ENCODE measurements at regions not wholly inside any gene's neighbourhood (a gene's known extent, or its start where the extent isn't known, plus 50 kb on each side); places are given as distances from the start of the nearest gene placed in this dataset.

DNA sequence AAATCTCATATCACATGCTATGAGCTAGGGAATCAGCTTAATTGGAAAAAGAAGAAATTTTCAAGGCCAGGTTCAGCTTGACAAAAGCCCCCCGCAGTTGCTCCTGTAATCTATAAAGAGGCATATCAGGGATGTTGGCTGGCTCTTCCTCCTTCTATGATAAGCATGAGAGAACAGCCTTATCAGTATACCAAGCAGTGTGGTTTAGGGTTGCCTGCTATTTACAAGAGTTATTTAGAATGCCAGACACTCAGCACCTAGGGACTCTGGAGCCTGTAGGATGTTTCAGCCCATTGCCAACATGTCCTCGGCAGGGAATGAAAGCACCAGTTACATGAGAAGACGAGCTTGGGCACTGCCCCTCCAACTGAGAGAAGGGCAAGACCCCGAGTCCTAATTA, 89.5 kb upstream of the TMPO start:
- DNase-seq (ENCODE audit: low read depth in 3 of 3): no peak

DNA sequence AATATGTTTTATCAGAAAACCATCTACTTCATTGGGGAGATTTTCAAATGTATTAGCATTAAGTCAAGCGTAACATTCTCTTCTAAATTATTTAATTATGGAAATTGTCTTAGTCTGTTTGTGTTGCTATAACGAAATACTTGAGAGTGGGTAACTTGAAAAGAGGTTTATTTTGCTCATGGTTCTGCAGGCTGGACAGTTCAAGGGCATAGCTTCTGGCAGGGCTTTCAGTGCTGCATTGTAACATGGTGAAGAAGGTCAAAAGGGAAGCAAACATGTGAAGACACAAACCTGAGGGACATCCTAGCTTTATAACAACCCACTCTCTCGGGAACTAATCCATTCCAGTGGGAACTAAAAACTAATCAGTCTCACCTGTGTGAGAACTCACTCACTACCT, 84.3 kb upstream of the TMPO start:
- DNase-seq (ENCODE audit: low read depth in 3 of 3): no peak

DNA sequence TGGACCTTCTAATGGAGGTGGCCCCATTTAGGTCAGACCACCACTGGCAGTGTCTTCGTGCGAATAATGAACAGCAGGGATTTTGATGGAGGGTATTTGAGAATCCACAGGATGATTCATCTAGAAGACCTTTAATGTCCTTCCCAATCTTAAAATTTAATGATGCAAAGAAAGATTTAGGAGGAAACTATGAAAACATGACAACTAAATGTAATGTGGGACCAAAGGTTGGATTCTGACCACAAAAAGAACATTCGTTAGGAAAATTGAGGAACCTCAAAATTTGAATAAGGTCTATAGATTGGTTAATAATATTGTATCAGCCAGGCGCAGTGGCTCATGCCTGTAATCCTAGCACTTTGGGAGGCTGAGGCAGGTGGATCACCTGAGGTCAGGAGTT, 78.2 kb upstream of the TMPO start:
- no peak for DNase-seq (ENCODE audit: low read depth in 3 of 3)

DNA sequence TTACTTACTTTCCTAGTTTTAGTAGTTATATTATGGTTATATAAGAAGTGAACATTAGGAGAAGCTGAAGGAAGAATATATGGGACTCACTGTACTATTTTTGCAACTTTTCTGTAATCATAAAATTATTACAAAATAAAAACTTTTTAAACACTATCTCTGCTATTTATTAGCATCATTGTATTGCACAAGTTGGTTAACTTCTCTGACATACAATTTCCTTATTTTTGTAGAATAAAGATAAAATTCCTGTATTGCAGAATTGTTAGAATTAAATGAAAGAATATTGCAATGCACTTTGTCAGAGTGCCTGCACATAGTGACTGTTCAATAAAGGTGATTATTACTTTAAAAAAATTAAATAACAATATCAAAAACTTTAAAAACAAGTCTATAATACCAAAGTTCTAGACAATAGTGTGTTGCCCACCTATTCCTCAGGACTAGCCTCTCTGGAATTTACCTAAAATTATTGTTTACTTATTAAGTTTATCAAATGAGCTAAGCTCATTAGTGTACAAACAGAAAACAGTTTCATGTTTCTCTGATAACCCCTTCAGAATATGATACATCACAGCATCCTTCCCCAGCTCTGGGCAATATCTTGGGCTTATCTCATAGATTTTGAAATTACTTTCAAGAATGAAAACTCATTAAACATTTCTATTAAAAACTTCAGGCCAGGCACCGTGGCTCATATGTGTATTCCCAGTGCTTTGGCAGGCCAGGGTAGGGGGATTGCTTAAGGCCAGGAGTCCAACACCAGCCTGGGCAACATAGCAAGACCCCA, 77.4 kb upstream of the TMPO start:
- no peak for DNase-seq (ENCODE audit: low read depth in 3 of 3)

DNA sequence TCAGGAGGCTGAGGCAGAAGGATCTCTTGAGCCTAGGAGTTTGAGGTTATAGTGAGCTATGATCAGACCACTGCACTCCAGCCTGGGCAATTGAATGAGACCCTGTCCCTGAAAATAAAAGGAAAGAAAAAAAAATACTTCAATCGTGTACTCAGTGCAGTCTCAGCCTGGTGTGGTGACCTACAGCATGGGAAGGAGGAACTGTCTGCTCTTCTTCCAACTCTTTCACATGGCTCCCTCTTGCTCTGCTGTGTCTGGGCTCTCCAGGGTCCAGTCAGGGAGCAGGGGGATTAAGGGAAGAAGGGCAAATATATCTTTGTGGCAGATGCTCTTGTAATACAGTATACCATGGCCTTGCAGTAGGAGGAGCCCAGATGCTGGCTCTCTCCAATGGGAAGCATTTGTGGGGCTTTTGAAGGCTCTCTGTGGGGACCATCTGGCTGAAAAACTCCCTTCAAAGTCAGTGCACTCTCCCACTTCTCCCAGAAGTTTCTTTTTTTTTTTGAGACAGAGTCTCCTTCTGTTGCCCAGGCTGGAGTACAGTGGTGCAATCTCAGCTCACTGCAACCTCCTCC, 76.6 kb upstream of the TMPO start:
- DNase-seq (ENCODE audit: low read depth in 3 of 3): no peak

DNA sequence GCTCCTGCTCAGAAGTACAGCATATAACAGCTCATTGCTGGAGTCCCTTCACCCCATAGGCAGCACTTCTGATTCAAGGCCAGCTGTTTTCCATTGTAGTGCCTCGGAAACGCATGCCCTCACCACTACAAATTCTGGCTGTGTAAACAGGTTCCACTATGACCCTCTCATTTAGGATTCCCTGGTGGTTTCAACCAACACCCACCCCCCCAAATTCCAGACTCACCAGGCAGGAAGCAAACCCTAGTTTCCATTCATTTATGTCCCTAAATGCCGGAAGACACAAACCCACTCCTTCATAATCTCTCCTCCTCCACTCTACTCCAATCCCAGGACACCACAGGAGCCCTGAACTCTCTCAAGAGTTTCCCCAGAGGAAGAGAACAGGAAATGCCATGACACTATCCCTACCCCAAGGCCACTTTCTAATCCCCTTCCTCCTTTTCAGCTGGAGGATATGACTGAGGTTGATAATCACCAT, 75.9 kb upstream of the TMPO start:
- no peak for DNase-seq (ENCODE audit: low read depth in 3 of 3)

DNA sequence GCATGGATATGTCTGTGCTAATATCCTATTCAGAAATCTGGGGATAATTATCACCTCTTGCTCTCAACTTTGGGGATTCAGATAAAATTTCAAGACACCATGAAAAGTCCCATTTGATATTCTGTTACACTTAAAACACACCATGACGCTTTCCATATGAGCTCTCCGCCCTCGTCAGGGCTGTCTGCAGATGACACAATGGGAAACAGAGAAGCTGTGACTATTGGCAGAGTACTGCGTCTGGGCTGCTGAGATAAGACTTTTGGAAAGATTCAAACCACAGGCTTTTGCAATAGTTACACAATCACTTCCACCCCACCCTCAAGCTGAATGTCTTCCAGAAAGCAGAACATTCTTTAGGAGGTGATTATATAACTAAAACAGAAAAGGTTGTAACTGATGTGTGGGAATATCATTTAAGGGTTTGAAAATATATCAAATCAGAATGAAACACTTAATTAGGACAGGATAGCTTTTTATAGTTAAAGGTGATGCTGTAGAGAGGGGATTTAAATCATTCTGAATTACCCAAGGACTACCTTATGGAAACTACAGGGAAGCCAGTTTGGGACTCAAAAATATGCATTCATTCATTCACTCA, 75.3 kb upstream of the TMPO start:
- no peak for DNase-seq (ENCODE audit: low read depth in 3 of 3)

DNA sequence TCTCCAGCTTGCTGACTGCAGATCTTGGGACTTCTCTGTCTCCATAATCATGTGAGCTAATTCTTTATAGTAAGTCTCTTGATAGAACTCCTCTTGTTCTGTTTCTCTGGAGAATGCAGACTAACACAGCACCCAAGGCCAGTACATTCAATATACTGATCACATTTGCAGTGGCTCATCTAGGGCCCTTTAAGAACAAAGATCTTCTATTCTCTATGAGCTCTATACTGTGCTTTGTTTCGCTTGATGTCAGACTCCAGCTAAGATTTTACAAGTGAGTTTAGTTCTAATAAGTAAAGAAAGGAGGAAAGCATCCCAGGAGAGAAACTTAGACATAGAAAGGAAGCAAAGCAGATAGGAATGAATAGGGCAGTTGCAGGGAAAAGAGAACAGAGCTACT, 69.3 kb upstream of the TMPO start:
- no peak for DNase-seq (ENCODE audit: low read depth in 3 of 3)

DNA sequence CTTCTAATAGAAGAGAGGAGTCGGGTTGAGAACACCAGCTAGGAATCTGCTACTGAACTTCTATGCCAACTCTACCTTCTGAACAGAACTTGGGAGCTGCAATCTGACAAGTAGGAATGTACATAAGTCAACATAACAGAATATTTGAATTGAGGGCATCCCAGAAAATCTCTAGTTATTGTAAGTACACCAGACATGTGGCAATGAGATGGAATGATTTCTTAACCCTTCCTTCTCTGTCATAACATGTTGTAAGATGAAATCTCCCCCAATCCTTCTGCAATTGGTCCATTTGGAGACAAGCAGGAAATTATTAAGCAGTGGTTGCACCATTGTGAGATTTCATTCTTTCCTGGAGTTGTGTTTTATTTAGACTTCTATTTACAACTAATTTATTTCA, 68.7 kb upstream of the TMPO start:
- DNase-seq (ENCODE audit: low read depth in 3 of 3): no peak

DNA sequence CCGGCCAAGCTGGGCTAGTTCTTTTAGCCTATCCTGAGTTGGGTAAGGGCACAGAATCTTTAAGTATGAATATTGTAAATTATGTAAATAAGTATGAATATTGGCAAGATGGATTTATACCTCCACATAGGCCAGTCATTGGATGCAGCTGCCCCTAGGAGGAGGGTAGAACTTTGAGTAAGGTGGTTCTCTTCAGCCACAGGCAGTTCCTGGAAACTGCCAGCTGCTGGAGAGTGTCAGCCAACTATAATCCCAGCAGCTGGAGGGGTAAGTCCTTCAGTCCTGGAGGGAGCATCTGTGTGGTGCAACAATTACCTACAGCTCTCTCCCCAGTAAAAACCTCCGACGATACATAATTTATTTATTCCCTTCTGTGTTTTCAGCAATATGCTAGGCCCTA, 65.8 kb upstream of the TMPO start:
- DNase-seq (ENCODE audit: low read depth in 3 of 3): no peak

DNA sequence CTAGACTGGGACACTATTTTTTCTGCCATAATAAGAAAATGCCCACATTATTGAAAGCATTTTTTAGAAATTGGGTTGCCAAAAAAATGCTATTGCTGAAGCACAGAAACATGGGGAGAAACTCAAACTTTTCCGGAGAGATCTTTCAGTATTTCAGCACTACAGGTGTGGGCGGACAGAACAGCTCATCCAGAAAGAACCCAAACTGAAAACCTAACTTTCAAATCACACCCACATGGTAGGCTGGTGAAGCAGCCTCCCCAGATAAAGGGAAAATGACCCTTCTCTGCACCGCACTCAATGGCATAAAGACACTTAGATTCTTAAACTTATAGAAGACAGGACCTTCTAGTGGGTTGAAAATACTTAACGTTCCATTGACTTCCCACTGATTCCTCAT, 62.3 kb upstream of the TMPO start:
- DNase-seq (ENCODE audit: low read depth in 3 of 3): no peak

DNA sequence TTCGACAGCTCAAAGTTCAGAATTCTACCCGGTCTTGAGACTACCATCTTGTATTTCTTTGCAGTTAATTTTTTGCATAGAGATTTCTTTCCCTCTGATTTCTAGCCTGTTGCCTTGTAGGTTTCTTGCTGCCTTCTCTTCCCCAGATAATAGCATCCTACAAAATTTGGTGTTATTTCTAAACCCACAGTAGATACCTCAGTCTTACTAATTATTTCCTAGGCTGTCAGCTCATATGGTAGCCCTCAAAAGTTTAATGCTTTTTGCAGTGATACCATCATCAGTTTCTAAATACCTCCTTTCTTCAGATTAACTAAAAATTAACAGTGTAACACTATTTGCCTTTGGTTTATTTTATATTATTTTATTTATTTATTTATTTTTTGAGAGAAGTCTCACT, 61.9 kb upstream of the TMPO start:
- DNase-seq (ENCODE audit: low read depth in 3 of 3): no peak

DNA sequence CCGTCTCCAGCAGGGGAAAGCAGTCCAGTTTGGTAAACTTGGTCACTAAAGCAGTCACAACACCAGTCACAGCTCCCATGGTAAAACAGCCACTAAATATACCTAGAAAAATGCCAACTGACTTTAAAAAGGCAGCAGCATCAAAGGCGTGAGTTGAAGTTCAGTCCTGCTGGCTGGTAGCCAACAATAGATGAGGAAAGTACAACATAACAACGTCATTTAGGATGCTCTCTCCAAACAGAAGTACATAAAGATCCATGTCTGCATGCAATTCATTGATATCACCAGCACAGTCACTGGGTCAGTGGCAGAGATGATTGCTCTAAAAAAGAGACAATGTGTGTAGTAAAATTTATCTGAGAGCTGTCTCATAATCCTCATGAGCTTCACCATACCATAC, 59.3 kb upstream of the TMPO start:
- DNase-seq (ENCODE audit: low read depth in 3 of 3): no peak

DNA sequence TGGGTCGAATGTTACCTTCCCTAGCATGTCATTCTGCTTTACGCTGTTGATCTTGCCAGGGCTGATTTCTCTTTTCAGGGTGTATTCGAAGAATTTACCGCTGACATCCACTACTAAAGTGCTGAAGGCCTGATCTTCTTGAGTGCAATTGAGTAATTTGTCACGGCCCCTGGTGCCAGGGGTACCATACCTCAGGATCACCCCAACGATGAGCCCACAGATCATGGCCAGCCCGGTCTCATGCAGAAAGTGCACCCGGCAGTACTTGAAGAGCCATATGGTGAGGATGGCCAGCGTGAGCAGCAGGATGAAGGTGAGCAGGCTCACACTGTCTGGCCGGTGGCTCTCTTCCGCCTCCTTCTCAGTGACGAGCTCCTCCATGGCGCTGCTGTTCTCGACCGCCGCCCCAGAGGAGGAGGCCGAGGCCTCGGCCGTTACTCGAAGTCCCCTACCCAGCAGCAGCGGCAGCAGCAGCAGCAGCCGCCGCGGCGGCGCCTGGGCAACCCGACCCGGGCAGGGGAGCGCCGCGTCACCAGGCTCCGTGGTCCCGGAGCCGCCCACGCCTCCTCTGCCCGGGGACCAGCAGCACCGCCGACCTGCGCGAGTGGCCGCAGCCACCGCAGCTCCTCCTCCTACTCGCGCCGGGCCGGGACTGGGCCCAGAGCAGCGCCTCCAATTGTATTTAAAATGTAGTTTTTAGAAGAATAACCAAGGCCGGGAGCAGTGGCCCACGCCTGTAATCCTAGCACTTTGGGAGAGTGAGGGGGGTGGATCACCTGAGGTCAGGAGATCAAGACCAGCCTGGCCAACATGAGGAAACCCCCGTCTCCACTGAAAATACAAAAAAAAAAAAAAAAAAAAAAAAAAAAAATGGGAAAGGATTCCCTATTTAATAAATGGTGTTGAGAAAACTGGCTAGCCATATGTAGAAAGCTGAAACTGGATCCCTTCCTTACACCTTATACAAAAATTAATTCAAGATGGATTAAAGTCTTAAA, 58.5 kb upstream of the TMPO start:
- DNase-seq (ENCODE audit: low read depth in 3 of 3): no peak

DNA sequence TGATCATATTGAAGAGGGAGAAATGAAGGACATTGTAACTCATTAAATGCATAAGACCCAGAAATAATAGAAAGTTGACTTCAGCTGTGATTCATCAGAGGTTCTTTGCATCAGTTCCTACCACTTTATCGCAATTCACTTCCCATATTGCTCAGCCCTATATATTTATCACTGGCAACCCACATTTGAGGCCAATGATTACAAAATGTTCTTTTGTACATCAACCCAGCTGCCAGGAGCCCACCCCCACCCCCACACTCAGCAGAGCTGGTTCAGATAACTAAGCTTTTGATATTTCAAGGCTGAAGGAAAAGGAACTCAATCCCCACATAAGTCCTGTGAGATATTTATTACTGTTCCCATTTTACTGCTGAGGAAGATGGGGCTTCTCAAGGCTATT, 51.2 kb upstream of the TMPO start:
- DNase-seq (ENCODE audit: low read depth in 3 of 3): no peak

DNA sequence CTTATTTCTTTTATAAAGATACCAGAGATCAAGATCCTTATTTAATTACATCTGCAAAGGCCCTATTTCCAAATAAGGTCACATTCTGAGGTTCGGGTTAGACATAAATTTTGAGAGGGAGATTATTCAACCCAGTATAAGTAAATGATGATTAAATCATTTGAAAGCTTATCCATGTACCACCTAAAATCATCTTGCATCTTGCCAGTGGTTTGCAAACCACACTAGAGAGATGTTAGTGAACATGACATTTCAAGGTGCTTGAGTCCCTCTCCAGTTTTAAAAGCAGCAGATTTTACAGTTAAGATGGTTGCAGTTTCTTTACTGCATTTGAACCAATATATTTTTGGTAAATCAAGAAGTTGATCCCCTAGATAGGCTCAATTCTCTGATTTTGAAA, 49.9 kb upstream of the TMPO start:
- no peak for DNase-seq (ENCODE audit: low read depth in 3 of 3)
